Neuronal stem cell (in vitro differentiated cells): ENCODE measurements at regions not wholly inside any gene's neighbourhood (a gene's known extent, or its start where the extent isn't known, plus 50 kb on each side); places are given as distances from the start of the nearest gene placed in this dataset.

Experiments
- DNase-seq: peaks from one replicate; pipeline ENCODE4 v3.0.0-alpha.2; 2013; ENCODE audit warnings: low spot score
- H2AFZ ChIP-seq: one replicate; pipeline ENCODE4 v1.6.1; 2013; ENCODE audit warnings: mild to moderate bottlenecking, low read length, inconsistent platforms
- H2AK5ac ChIP-seq: 2 replicates; pipeline ENCODE4 v1.6.1; 2013; ENCODE audit warnings: low read depth, mild to moderate bottlenecking, inconsistent platforms, low read length, moderate library complexity, mixed read lengths
- H2BK120ac ChIP-seq: 2 replicates; pipeline ENCODE4 v1.6.1; 2013; ENCODE audit warnings: low read depth, mild to moderate bottlenecking, inconsistent platforms, low read length, moderate library complexity, mixed read lengths
- H2BK12ac ChIP-seq: one replicate; pipeline ENCODE4 v1.6.1; 2013; ENCODE audit warnings: low read length, inconsistent platforms
- H2BK15ac ChIP-seq: 2 replicates; pipeline ENCODE4 v1.6.1; 2013; ENCODE audit warnings: mild to moderate bottlenecking, low read length, inconsistent platforms, mixed read lengths
- H2BK5ac ChIP-seq: one replicate; pipeline ENCODE4 v1.6.1; 2013; ENCODE audit warnings: inconsistent platforms, mild to moderate bottlenecking, low read length, moderate library complexity
- H3K14ac ChIP-seq: one replicate; pipeline ENCODE4 v1.6.1; 2013; ENCODE audit warnings: low read length, inconsistent platforms
- H3K18ac ChIP-seq: 2 replicates; pipeline ENCODE4 v1.6.1; 2013; ENCODE audit warnings: low read length, inconsistent platforms
- H3K23ac ChIP-seq: 2 replicates; pipeline ENCODE4 v1.6.1; 2013; ENCODE audit warnings: low read depth, mild to moderate bottlenecking, mixed read lengths, low read length, inconsistent platforms; ENCODE audit not compliant: poor library complexity
- H3K27ac ChIP-seq: replicated peaks from 3 replicates; pipeline ENCODE4 v1.5.1; 2013; ENCODE audit warnings: low read length, inconsistent platforms
- H3K27me3 ChIP-seq, 3 experiments: 2 replicates each; pipeline ENCODE4 v1.6.1; 2013; ENCODE audit warnings: low read length in 3 of 3, mild to moderate bottlenecking in 2 of 3, inconsistent platforms in 1 of 3, low read depth in 1 of 3, mixed read lengths in 1 of 3, moderate library complexity in 1 of 3; ENCODE audit not compliant: control insufficient read depth in 3 of 3, insufficient read depth in 3 of 3
- H3K36me3 ChIP-seq, 2 donors: replicated peaks in 1 of 2; 2 replicates each; pipeline ENCODE4 v1.6.1; 2013; ENCODE audit warnings: low read length in 2 of 2; ENCODE audit not compliant: control insufficient read depth in 2 of 2, insufficient read depth in 2 of 2
- H3K4ac ChIP-seq: 2 replicates; pipeline ENCODE4 v1.6.1; 2013; ENCODE audit warnings: inconsistent platforms, mild to moderate bottlenecking, low read length, moderate library complexity
- H3K4me1 ChIP-seq, 2 donors: 1 replicate in 1 of 2; 2 replicates in 1 of 2; pipeline ENCODE4 v1.6.1; 2013; ENCODE audit warnings: low read length in 2 of 2, low read depth in 1 of 2; ENCODE audit not compliant: control insufficient read depth in 2 of 2, insufficient read depth in 1 of 2
- H3K4me2 ChIP-seq: one replicate; pipeline ENCODE4 v1.6.1; 2013; ENCODE audit warnings: mild to moderate bottlenecking, low read length, inconsistent platforms; ENCODE audit not compliant: insufficient read depth, poor library complexity, severe bottlenecking
- H3K4me3 ChIP-seq, 2 donors: 2 replicates each; pipeline ENCODE4 v1.5.1; 2013; ENCODE audit warnings: low read length in 2 of 2, mild to moderate bottlenecking in 2 of 2, inconsistent platforms in 1 of 2, moderate library complexity in 1 of 2
- H3K79me1 ChIP-seq: one replicate; pipeline ENCODE4 v1.6.1; 2013; ENCODE audit warnings: low read depth, mild to moderate bottlenecking, inconsistent platforms, low read length, moderate library complexity
- H3K9ac ChIP-seq: one replicate; pipeline ENCODE4 v1.6.1; 2013; ENCODE audit warnings: mild to moderate bottlenecking, low read depth, low read length, inconsistent platforms; ENCODE audit not compliant: poor library complexity
- H3K9me3 ChIP-seq, 2 donors: replicated peaks in 1 of 2; 2 replicates each; pipeline versions ENCODE3 to v1.6.1; 2013; ENCODE audit warnings: low read length in 2 of 2, mild to moderate bottlenecking in 2 of 2, inconsistent platforms in 1 of 2, low read depth in 1 of 2, mixed read lengths in 1 of 2, moderate library complexity in 1 of 2; ENCODE audit not compliant: control insufficient read depth in 2 of 2, insufficient read depth in 1 of 2
- H4K8ac ChIP-seq: one replicate; pipeline ENCODE4 v1.6.1; 2013; ENCODE audit warnings: low read depth, mild to moderate bottlenecking, inconsistent platforms, low read length, moderate library complexity
- H4K91ac ChIP-seq: one replicate; pipeline ENCODE4 v1.6.1; 2013; ENCODE audit warnings: low read length, low read depth, mild to moderate bottlenecking, inconsistent platforms; ENCODE audit not compliant: poor library complexity
- WGBS, 2 donors: extraction: QIAGEN DNeasy Blood & Tissue Kit; methylation state at CpG; one replicate each; pipeline ENCODE4 v1.1.7; 2013; ENCODE audit warnings: missing lambda C conversion rate in 2 of 2, mixed read lengths in 1 of 2; ENCODE audit not compliant: insufficient read length in 2 of 2, insufficient replicate concordance in 1 of 2; ENCODE audit errors: extremely low coverage in 2 of 2; 5-methylcytosine and 5-hydroxymethylcytosine counted together

GRCh38 chr13:27847669-27848068 lies 55.4 kb downstream of the GSX1 start:
- peaks cover 0 to 18% (median 0%) of the 10 kb centered on the region in 3 experiments for H3K27me3 ChIP-seq
- no CpG with 5 or more reads among the region's 3 CpGs for WGBS, 2 donors
- no peak overlapping the region for H3K27ac ChIP-seq
- no peak overlapping the region for H3K23ac ChIP-seq
- H2AFZ ChIP-seq: no peak overlapping the region
- no peaks in the 10 kb centered on the region for H3K79me1 ChIP-seq
- no peak overlapping the region for H3K9ac ChIP-seq
- no peaks in the 10 kb centered on the region for H3K4me1 ChIP-seq
- H2AK5ac ChIP-seq: no peak overlapping the region
- no peaks in the 10 kb centered on the region for H3K36me3 ChIP-seq
- H2BK15ac ChIP-seq: no peak overlapping the region
- no peak overlapping the region for H2BK120ac ChIP-seq
- no peak overlapping the region for H2BK12ac ChIP-seq
- no peak overlapping the region for H3K4ac ChIP-seq
- H3K14ac ChIP-seq: no peak overlapping the region
- no peak overlapping the region for H3K4me3 ChIP-seq
- no peak overlapping the region for H2BK5ac ChIP-seq
- no peak overlapping the region for H3K4me2 ChIP-seq
- no peak overlapping the region for H4K8ac ChIP-seq
- no peaks in the 10 kb centered on the region for H3K9me3 ChIP-seq
- no peak overlapping the region for H4K91ac ChIP-seq
- no peak for DNase-seq
- H3K18ac ChIP-seq: no peak overlapping the region

- Histone ChIP-seq H3K27me3 (peaks cover 0 to 40% (median 0%) of the 10 kb centered on the region in 3 experiments), H3K4me3 (no peak overlapping the region), H3K36me3 (no peaks in the 10 kb centered on the region), H4K8ac (no peak overlapping the region), H3K4me1 (peaks cover 0 to 4% of the 10 kb centered on the region in 2 donors), H2BK12ac (no peak overlapping the region), H3K27ac (no peak overlapping the region), H3K14ac (no peak overlapping the region), H3K9ac (no peak overlapping the region), H3K23ac (no peak overlapping the region), H3K4me2 (no peak overlapping the region), H3K9me3 (no peaks in the 10 kb centered on the region), H3K79me1 (no peaks in the 10 kb centered on the region), H2AFZ (no peak overlapping the region), H2BK120ac (no peak overlapping the region), H2AK5ac (no peak overlapping the region), H2BK15ac (no peak overlapping the region), H4K91ac (no peak overlapping the region), H3K18ac (no peak overlapping the region), H2BK5ac (no peak overlapping the region), H3K4ac (no peak overlapping the region)
- no CpG with 5 or more reads among the region's 18 CpGs for WGBS, 2 donors
- no peak for DNase-seq
Observed at GRCh38 chr13:27851096-27851850, 59.0 kb downstream of the GSX1 start.

- Histone ChIP-seq H3K4ac (no peak overlapping the region), H2AFZ (no peak overlapping the region)
- no CpG with 5 or more reads among the region's 5 CpGs for WGBS, 2 donors
Observed at GRCh38 chr13:27852491-27852890, 60.2 kb downstream of the GSX1 start.

DNA sequence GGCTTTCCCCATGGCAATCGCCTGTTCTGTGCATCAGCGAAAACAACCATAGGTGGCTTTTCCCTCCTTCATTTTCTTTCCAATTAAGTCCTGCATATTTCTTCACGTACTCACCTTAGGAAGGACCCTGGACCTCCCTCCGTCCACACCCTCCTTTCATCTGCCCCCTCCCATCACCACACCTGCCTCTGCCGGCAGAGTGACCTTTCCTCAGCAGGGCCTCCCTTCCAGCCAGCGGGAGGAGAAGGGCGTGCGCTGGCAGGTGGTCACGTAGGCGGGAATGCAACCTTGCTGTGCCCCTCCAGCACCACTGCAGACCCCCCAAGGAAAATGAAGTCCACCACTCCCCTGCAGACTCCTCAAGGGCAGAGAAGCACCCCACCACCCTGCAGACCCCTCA lies 61.1 kb downstream of the GSX1 start:
- Histone ChIP-seq H3K4me3 (no peak overlapping the region), H3K23ac (no peak overlapping the region), H3K18ac (peak overlapping the region; percentile 67), H2AK5ac (no peak overlapping the region), H3K4me1 (peaks cover 0 to 4% of the 10 kb centered on the region in 2 donors), H2AFZ (no peak overlapping the region), H3K36me3 (no peaks in the 10 kb centered on the region), H3K79me1 (no peaks in the 10 kb centered on the region), H2BK120ac (no peak overlapping the region), H4K8ac (no peak overlapping the region), H3K27ac (no peak overlapping the region), H3K27me3 (peaks cover 0 to 53% (median 0%) of the 10 kb centered on the region in 3 experiments), H2BK5ac (no peak overlapping the region), H2BK12ac (no peak overlapping the region), H2BK15ac (no peak overlapping the region), H3K9ac (peak overlapping the region; percentile 10), H3K14ac (no peak overlapping the region), H3K4me2 (no peak overlapping the region), H3K4ac (no peak overlapping the region), H4K91ac (no peak overlapping the region), H3K9me3 (no peaks in the 10 kb centered on the region)
- no CpG with 5 or more reads among the region's 10 CpGs for WGBS, 2 donors
- DNase-seq: no peak

More at GRCh38 chr13:27852491-27852890, 60.2 kb downstream of the GSX1 start:
- Histone ChIP-seq H3K9me3 (no peaks in the 10 kb centered on the region), H2BK5ac (no peak overlapping the region), H3K27me3 (peaks cover 0 to 45% (median 0%) of the 10 kb centered on the region in 3 experiments), H3K9ac (no peak overlapping the region), H3K4me3 (no peak overlapping the region), H2BK15ac (no peak overlapping the region), H3K23ac (no peak overlapping the region), H3K79me1 (no peaks in the 10 kb centered on the region), H4K8ac (no peak overlapping the region), H2BK120ac (no peak overlapping the region), H2BK12ac (no peak overlapping the region), H3K36me3 (no peaks in the 10 kb centered on the region), H3K18ac (no peak overlapping the region), H3K27ac (no peak overlapping the region), H3K4me1 (peaks cover 0 to 4% of the 10 kb centered on the region in 2 donors), H3K14ac (no peak overlapping the region), H4K91ac (no peak overlapping the region), H2AK5ac (no peak overlapping the region), H3K4me2 (no peak overlapping the region)
- no peak for DNase-seq
